ENCODE measurements at regions not wholly inside any gene's neighbourhood (a gene's known extent, or its start where the extent isn't known, plus 50 kb on each side); places are given as distances from the start of the nearest gene placed in this dataset.

- H3K27ac ChIP-seq (ENCODE audit: insufficient read depth, low read length): no peak overlapping the region
- H3K9me3 ChIP-seq (ENCODE audit: control insufficient read depth, insufficient read depth, low read depth, low read length): no peaks in the 10 kb centered on the region
- H3K36me3 ChIP-seq (ENCODE audit: control insufficient read depth, insufficient read depth, low read length): no peaks in the 10 kb centered on the region
- DNase-seq (ENCODE audit: low read depth in 2 of 2): no peak
- H3K79me2 ChIP-seq (ENCODE audit: control insufficient read depth, insufficient read depth, low read length): no peaks in the 10 kb centered on the region
- no peak for TF ChIP-seq EZH2 (IDR thresholded peaks at IDR 0.05; ENCODE audit: low read length, missing control alignments)
- TF ChIP-seq CTCF (conservative IDR thresholded peaks at IDR 0.05 in 1 of 2, IDR thresholded peaks at IDR 0.05 in 1 of 2; ENCODE audit: low read depth in 1 of 2, low read length in 2 of 2): no peak
- H3K4me1 ChIP-seq (ENCODE audit: control insufficient read depth, extremely low read depth, insufficient read depth, low read length): peaks cover 10% of the 10 kb centered on the region
- peaks cover 2% of the 10 kb centered on the region for H3K27me3 ChIP-seq (ENCODE audit: control insufficient read depth, insufficient read depth, low read length)
- H3K9ac ChIP-seq (ENCODE audit: insufficient read depth, low read length): no peak overlapping the region
- H3K4me2 ChIP-seq (ENCODE audit: extremely low read depth, insufficient read depth, low read length): no peak overlapping the region
- no peak overlapping the region for H2AFZ ChIP-seq (ENCODE audit: low read length)
- H4K20me1 ChIP-seq (ENCODE audit: control insufficient read depth, extremely low read depth, insufficient read depth, low read length): no peaks in the 10 kb centered on the region
- no peak overlapping the region for H3K4me3 ChIP-seq (replicated peaks in 1 of 4; ENCODE audit: control extremely low read depth in 1 of 4, insufficient read depth in 1 of 4, low read depth in 3 of 4, low read length in 4 of 4)
Observed at GRCh38 chr10:78746155-78746763, 322.5 kb upstream of the ZMIZ1 start.

DNA sequence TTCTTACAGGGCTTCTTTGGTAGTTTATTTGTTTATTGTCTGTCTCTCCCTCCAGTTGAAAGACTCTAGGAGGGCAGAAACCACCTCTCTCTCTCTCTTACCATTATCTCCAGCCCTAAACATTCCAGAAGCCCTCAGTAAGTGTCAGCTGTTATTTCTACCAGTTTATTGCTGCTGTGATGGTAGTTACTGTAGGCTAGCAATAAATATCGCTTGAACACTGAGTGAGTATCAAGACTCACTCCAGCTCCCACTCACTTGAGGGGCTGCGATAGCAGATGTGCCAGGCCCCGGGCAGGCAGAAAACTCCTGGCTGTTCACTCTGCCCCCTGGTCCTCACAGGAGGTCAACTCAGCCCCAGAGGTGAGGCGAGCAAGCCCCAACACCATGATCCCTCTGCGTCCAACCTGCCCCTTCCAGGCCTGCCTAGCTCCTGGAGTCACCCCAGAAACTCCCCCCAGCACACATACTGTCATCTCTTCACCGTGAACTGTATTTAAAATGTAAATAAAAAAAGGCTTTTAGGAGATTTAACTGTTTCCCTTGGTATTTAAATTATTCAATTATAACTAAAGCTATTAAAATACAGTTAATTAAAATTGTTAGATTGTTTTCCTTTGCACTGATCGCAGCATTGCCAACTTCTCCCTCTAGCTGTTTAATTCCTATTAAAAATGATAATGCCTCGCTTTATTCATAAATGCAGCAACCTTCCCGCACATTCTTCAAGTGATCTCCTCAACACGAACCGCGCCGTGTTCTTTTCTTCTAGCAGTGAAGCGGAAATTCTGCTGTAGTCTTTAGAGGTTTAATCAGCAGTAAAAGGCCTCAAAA is 321.1 kb upstream of the ZMIZ1 start:
- no peak overlapping the region for H3K4me2 ChIP-seq (ENCODE audit: extremely low read depth, insufficient read depth, low read length)

DNA sequence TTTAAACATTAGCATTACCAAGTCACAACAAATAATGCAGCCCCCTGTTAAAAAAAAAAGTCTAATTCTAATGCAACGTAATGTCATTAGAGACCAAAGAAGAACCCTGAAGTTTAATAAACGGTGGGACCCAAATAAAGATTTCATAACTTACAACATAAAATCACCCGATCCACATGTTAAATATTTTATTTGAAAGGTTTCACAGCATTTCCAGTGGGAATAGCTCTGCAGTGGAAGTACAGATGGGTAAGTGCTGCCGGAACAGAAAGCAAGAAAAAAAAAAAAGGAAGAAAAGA is 320.6 kb upstream of the ZMIZ1 start:
- no peak overlapping the region for H3K27ac ChIP-seq (ENCODE audit: insufficient read depth, low read length)

More for the DNA sequence above, 321.1 kb upstream of the ZMIZ1 start:
- Histone ChIP-seq H3K27me3 (ENCODE audit: control insufficient read depth, insufficient read depth, low read length) (peaks cover 2% of the 10 kb centered on the region), H3K9me3 (ENCODE audit: control insufficient read depth, insufficient read depth, low read depth, low read length) (no peaks in the 10 kb centered on the region), H3K27ac (ENCODE audit: insufficient read depth, low read length) (no peak overlapping the region), H2AFZ (ENCODE audit: low read length) (no peak overlapping the region), H3K36me3 (ENCODE audit: control insufficient read depth, insufficient read depth, low read length) (no peaks in the 10 kb centered on the region), H3K4me1 (ENCODE audit: control insufficient read depth, extremely low read depth, insufficient read depth, low read length) (peaks cover 10% of the 10 kb centered on the region), H4K20me1 (ENCODE audit: control insufficient read depth, extremely low read depth, insufficient read depth, low read length) (no peaks in the 10 kb centered on the region), H3K9ac (ENCODE audit: insufficient read depth, low read length) (no peak overlapping the region), H3K79me2 (ENCODE audit: control insufficient read depth, insufficient read depth, low read length) (no peaks in the 10 kb centered on the region), H3K4me3 (replicated peaks in 1 of 4; ENCODE audit: control extremely low read depth in 1 of 4, insufficient read depth in 1 of 4, low read depth in 3 of 4, low read length in 4 of 4) (no peak overlapping the region)
- TF ChIP-seq CTCF (conservative IDR thresholded peaks at IDR 0.05 in 1 of 2, IDR thresholded peaks at IDR 0.05 in 1 of 2; ENCODE audit: low read depth in 1 of 2, low read length in 2 of 2) (no peak), EZH2 (IDR thresholded peaks at IDR 0.05; ENCODE audit: low read length, missing control alignments) (no peak)
- no peak for DNase-seq (ENCODE audit: low read depth in 2 of 2)

More for the DNA sequence above, 320.6 kb upstream of the ZMIZ1 start:
- Histone ChIP-seq H3K4me3 (replicated peaks in 1 of 4; ENCODE audit: control extremely low read depth in 1 of 4, insufficient read depth in 1 of 4, low read depth in 3 of 4, low read length in 4 of 4) (no peak overlapping the region), H4K20me1 (ENCODE audit: control insufficient read depth, extremely low read depth, insufficient read depth, low read length) (no peaks in the 10 kb centered on the region), H3K27me3 (ENCODE audit: control insufficient read depth, insufficient read depth, low read length) (peaks cover 2% of the 10 kb centered on the region), H3K4me1 (ENCODE audit: control insufficient read depth, extremely low read depth, insufficient read depth, low read length) (peaks cover 6% of the 10 kb centered on the region), H3K4me2 (ENCODE audit: extremely low read depth, insufficient read depth, low read length) (no peak overlapping the region), H2AFZ (ENCODE audit: low read length) (no peak overlapping the region), H3K9me3 (ENCODE audit: control insufficient read depth, insufficient read depth, low read depth, low read length) (no peaks in the 10 kb centered on the region), H3K36me3 (ENCODE audit: control insufficient read depth, insufficient read depth, low read length) (no peaks in the 10 kb centered on the region), H3K79me2 (ENCODE audit: control insufficient read depth, insufficient read depth, low read length) (no peaks in the 10 kb centered on the region), H3K9ac (ENCODE audit: insufficient read depth, low read length) (no peak overlapping the region)
- TF ChIP-seq CTCF (conservative IDR thresholded peaks at IDR 0.05 in 1 of 2, IDR thresholded peaks at IDR 0.05 in 1 of 2; ENCODE audit: low read depth in 1 of 2, low read length in 2 of 2) (no peak), EZH2 (IDR thresholded peaks at IDR 0.05; ENCODE audit: low read length, missing control alignments) (no peak)
- DNase-seq (ENCODE audit: low read depth in 2 of 2): no peak
